HL-60 (cell line): ENCODE measurements at regions not wholly inside any gene's neighbourhood (a gene's known extent, or its start where the extent isn't known, plus 50 kb on each side); places are given as distances from the start of the nearest gene placed in this dataset.

ENCODE experiments used
- DNase-seq, 2 experiments: peaks; one replicate each; pipeline ENCODE4 v3.0.0-alpha.2; 2010 to 2020; ENCODE audit warnings: low read depth in 1 of 2, low spot score in 1 of 2
- H3K27ac ChIP-seq: fragments of 250-450 bp; sonication (Bioruptor Pico); replicated peaks from 2 replicates; pipeline ENCODE4 v1.5.1; 2020; ENCODE audit warnings: mild to moderate bottlenecking, moderate library complexity
- H3K27me3 ChIP-seq: fragments of 250-450 bp; sonication (Bioruptor Pico); 2 replicates; pipeline ENCODE4 v1.5.1; 2021; ENCODE audit warnings: mild to moderate bottlenecking, moderate library complexity; ENCODE audit not compliant: insufficient read depth, poor library complexity, severe bottlenecking
- H3K4me3 ChIP-seq: replicated peaks from 2 replicates; pipeline ENCODE4 v1.5.1; 2011; ENCODE audit warnings: mild to moderate bottlenecking, control low read depth, low read length; ENCODE audit not compliant: insufficient read depth
- CTCF ChIP-seq: IDR thresholded peaks from one replicate; pipeline ENCODE4 v1.5.1; 2011; ENCODE audit warnings: low read length, control low read depth, inconsistent platforms; ENCODE audit not compliant: insufficient read depth
- GABPA ChIP-seq: IDR thresholded peaks from 2 replicates; pipeline ENCODE4 v1.6.1; 2012; ENCODE audit warnings: low read depth
- POLR2AphosphoS5 ChIP-seq: IDR thresholded peaks from 2 replicates; pipeline ENCODE4 v1.6.1; 2012; ENCODE audit warnings: low read depth
- REST ChIP-seq: IDR thresholded peaks from 2 replicates; pipeline ENCODE4 v1.6.1; 2012; ENCODE audit warnings: low read depth; ENCODE audit not compliant: insufficient replicate concordance
- SPI1 ChIP-seq: IDR thresholded peaks from 2 replicates; pipeline ENCODE4 v1.6.1; 2012; ENCODE audit warnings: low read depth, mild to moderate bottlenecking, borderline replicate concordance

- no peak overlapping the region for H3K4me3 ChIP-seq
- H3K27ac ChIP-seq: no peak overlapping the region
- TF ChIP-seq POLR2AphosphoS5 (no peak), REST (no peak), SPI1 (no peak), CTCF (no peak), GABPA (no peak)
- H3K27me3 ChIP-seq: no peaks in the 10 kb centered on the region
- no peak for DNase-seq
These were observed 1101.9 kb downstream of the PRIM2 start for GRCh38 chr6:58419321-58419720.
